Uterus (tissue), 3 donors: ENCODE measurements at regions not wholly inside any gene's neighbourhood (a gene's known extent, or its start where the extent isn't known, plus 50 kb on each side); places are given as distances from the start of the nearest gene placed in this dataset.

ENCODE experiments used
- DNase-seq, 2 donors: peaks; one replicate each; pipeline ENCODE4 v3.0.0-alpha.2; 2019 to 2020
- H3K27ac ChIP-seq, 2 donors: fragments of 200-600 bp; sonication (generic); 1 replicate in 1 of 2; 2 replicates in 1 of 2; pipeline ENCODE4 v1.5.1; 2016 to 2018
- H3K27me3 ChIP-seq, 2 donors: fragments of 200-600 bp; sonication (generic); one replicate each; pipeline ENCODE4 v1.5.1; 2018 to 2019; ENCODE audit warnings: control low read depth in 1 of 2
- H3K36me3 ChIP-seq, 2 donors: fragments of 200-600 bp; sonication (generic); one replicate each; pipeline ENCODE4 v1.5.1; 2019; ENCODE audit warnings: control low read depth in 1 of 2
- H3K4me1 ChIP-seq, 2 donors: fragments of 200-600 bp; sonication (generic); one replicate each; pipeline ENCODE4 v1.5.1; 2018 to 2019; ENCODE audit warnings: control low read depth in 1 of 2
- H3K4me3 ChIP-seq, 2 donors: fragments of 200-600 bp; sonication (generic); 1 replicate in 1 of 2; 2 replicates in 1 of 2; pipeline ENCODE4 v1.5.1; 2018 to 2019; ENCODE audit warnings: mild to moderate bottlenecking in 1 of 2
- H3K9me3 ChIP-seq, 2 donors: fragments of 200-600 bp; sonication (generic); one replicate each; pipeline ENCODE4 v1.5.1; 2019; ENCODE audit warnings: control low read depth in 1 of 2
- POLR2A ChIP-seq, 2 donors: fragments of 450-650 bp; IDR thresholded peaks; one replicate each; pipeline ENCODE4 v1.6.1; 2016; ENCODE audit warnings: antibody characterized with exemption in 2 of 2, mild to moderate bottlenecking in 1 of 2, moderate library complexity in 1 of 2
- intact Hi-C: fragments of 100-400 bp; cut with DNase I; formaldehyde crosslinking; loops from one replicate; pipeline ENCODE4 v1.15.1; 2023; ENCODE audit warnings: low total_unique reads
- TF ChIP-seq, protein P1 (sequence below), 4 experiments: fragments of 200-600 bp in 2 of 4; fragments of 450-650 bp in 2 of 4; sonication (generic) in 2 of 4; IDR thresholded peaks; one replicate each; pipeline ENCODE4 v1.5.1; 2016 to 2019; ENCODE audit warnings: antibody characterized with exemption in 4 of 4, mild to moderate bottlenecking in 2 of 4, moderate library complexity in 1 of 4
- donor health status: DM: yes; HTN: yes; CAD: no.

DNA sequence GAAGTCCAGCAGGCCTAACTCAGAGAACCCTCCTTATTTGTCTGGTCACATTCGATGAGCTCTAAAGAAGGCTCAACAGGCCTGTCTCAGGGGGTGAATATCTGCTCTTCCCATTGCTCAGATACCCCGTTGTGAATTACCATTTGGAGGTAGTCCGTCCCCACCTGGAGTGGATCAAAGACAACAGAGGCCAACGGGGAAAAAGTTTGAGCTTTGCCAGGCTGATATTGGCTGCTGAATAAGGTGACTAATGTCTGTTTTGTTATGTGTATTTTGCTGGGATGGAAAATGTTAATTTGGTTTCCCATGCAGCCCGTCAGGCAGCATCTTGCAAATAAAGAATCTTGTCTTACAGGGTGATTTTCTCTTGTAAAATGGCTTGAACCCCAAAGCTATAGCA is 69.2 kb upstream of the EPS8L3 start:
- Histone ChIP-seq H3K27ac (no peak overlapping the region), H3K27me3 (no peaks in the 10 kb centered on the region), H3K4me1 (no peaks in the 10 kb centered on the region), H3K4me3 (no peak overlapping the region), H3K9me3 (no peaks in the 10 kb centered on the region), H3K36me3 (no peaks in the 10 kb centered on the region)
- intact Hi-C loops: no loop called here
- no peak for DNase-seq
- TF ChIP-seq, protein P1, sequence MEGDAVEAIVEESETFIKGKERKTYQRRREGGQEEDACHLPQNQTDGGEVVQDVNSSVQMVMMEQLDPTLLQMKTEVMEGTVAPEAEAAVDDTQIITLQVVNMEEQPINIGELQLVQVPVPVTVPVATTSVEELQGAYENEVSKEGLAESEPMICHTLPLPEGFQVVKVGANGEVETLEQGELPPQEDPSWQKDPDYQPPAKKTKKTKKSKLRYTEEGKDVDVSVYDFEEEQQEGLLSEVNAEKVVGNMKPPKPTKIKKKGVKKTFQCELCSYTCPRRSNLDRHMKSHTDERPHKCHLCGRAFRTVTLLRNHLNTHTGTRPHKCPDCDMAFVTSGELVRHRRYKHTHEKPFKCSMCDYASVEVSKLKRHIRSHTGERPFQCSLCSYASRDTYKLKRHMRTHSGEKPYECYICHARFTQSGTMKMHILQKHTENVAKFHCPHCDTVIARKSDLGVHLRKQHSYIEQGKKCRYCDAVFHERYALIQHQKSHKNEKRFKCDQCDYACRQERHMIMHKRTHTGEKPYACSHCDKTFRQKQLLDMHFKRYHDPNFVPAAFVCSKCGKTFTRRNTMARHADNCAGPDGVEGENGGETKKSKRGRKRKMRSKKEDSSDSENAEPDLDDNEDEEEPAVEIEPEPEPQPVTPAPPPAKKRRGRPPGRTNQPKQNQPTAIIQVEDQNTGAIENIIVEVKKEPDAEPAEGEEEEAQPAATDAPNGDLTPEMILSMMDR (IDR thresholded peaks at IDR 0.05): no peak
- TF ChIP-seq POLR2A (IDR thresholded peaks at IDR 0.05): no peak

DNA sequence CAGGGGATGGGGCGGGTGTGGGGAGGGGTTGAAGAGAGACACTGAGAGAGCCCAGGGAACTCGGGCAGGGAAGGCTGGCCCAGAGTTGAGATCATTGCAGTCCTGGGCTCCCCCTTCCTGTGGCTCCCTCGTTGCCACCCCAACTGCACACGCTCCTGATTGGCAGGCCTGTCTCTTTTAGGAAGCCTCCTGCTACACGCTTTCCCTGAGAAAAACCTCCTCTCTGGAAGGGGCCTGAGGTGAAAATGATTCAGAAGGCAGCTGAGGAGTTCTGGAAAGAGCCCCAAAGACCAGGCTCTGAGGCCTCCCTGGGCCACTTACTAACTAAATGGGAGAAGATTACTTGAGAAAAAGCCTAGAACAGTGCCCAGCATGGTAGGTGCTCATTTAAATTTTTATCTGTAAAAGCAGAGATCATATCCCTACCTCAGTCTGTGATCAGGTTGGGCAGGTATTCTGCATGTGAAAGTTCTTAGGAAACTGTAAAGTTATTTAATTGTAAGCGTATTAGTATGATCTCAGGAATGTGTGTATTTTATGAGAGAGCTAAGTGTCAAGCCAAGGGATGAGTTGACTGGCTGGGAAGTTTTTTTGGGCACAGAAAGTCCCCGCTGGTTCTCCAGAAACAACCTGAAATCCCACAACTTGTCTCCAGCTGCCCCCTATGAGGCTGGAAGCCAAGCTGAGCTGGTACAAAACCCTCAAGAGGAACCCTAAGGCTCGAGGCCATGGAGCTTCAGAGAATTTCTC is 65.2 kb upstream of the EPS8L3 start:
- no peak overlapping the region for H3K27ac ChIP-seq
- H3K9me3 ChIP-seq: no peaks in the 10 kb centered on the region
- H3K4me3 ChIP-seq: no peak overlapping the region
- no peak for TF ChIP-seq POLR2A (IDR thresholded peaks at IDR 0.05)
- TF ChIP-seq, protein P1 (IDR thresholded peaks at IDR 0.05): no peak
- no peaks in the 10 kb centered on the region for H3K36me3 ChIP-seq
- H3K4me1 ChIP-seq: peaks cover 0 to 2% of the 10 kb centered on the region in 2 donors
- intact Hi-C loops: no loop called here
- no peaks in the 10 kb centered on the region for H3K27me3 ChIP-seq
- no peak for DNase-seq

DNA sequence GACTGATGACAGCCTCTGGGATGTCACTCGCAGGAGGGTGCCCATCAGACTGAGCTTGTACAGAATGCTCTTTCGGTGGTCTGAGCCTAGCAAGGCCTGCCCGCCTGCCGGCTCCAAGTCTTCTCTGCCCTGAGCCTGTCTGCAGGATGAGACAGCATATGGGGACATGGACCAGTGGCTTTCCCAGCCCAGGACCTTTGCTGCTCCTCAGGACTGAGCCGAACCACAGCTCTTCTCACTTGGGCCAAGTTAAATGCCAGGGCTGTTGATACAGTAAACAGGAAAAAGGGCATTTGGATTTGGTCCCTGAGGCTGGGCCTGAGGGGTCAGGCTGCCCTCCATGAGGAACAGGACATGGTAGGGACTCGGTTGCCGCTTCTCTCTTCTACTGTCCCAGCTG is 64.3 kb upstream of the EPS8L3 start:
- Histone ChIP-seq H3K4me3 (no peak overlapping the region), H3K27ac (no peak overlapping the region), H3K9me3 (no peaks in the 10 kb centered on the region), H3K4me1 (peaks cover 0 to 5% of the 10 kb centered on the region in 2 donors), H3K36me3 (no peaks in the 10 kb centered on the region), H3K27me3 (no peaks in the 10 kb centered on the region)
- TF ChIP-seq, protein P1 (IDR thresholded peaks at IDR 0.05): no peak
- no peak for TF ChIP-seq POLR2A (IDR thresholded peaks at IDR 0.05)
- intact Hi-C loops: no loop called here
- no peak for DNase-seq

DNA sequence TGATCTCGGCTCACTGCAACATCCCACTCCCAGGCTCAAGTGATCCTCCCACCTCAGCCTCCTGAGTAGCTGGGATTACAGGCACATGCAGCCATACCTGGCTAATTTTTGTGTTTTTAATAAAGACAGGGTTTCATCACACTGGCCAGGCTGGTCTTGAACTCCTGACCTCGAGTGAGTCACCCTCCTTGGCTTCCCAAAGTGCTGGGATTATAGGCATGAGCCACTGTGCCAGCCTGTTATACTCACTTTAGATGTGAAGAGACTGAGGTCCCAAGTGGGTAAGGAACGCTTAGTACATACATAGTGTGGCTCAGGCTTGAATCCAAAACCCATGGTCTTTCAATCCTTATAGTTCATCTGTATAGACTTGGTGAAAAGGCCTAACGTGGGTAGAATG is 63.7 kb upstream of the EPS8L3 start:
- DNase-seq: no peak
- Histone ChIP-seq H3K27me3 (no peaks in the 10 kb centered on the region), H3K4me1 (peaks cover 0 to 5% of the 10 kb centered on the region in 2 donors), H3K9me3 (no peaks in the 10 kb centered on the region), H3K4me3 (no peak overlapping the region), H3K27ac (no peak overlapping the region), H3K36me3 (no peaks in the 10 kb centered on the region)
- intact Hi-C loops: no loop called here
- TF ChIP-seq POLR2A (IDR thresholded peaks at IDR 0.05): no peak
- TF ChIP-seq, protein P1 (IDR thresholded peaks at IDR 0.05): no peak

DNA sequence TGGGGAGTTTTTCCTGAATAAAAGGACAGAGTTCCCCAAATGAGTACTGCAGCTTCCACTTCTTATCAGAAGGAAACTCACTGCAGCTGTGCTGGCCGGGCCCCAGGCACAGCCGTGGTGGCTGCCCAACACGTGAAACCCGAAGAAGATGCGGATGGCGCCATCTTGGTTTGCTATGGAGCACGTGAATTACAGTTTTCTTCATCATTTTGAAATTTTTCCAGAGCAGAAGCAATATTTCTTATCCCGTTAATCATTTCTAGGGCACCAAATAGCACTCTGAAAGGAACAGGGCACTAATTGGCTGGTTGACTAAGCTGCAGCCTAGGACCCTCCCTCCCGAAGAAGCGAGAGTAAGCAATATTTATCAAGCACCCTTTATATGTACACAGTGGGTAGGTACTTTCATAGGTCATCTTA is 63.2 kb upstream of the EPS8L3 start:
- Histone ChIP-seq H3K4me1 (peaks cover 0 to 7% of the 10 kb centered on the region in 2 donors), H3K27ac (no peak overlapping the region), H3K9me3 (no peaks in the 10 kb centered on the region), H3K4me3 (no peak overlapping the region), H3K27me3 (no peaks in the 10 kb centered on the region), H3K36me3 (no peaks in the 10 kb centered on the region)
- TF ChIP-seq, protein P1 (IDR thresholded peaks at IDR 0.05): no peak
- TF ChIP-seq POLR2A (IDR thresholded peaks at IDR 0.05): no peak
- intact Hi-C loops: no loop called here
- peak in 1 of 2 donors; percentile 53 for DNase-seq
